ENCODE measurements at regions not wholly inside any gene's neighbourhood (a gene's known extent, or its start where the extent isn't known, plus 50 kb on each side); places are given as distances from the start of the nearest gene placed in this dataset.

DNA sequence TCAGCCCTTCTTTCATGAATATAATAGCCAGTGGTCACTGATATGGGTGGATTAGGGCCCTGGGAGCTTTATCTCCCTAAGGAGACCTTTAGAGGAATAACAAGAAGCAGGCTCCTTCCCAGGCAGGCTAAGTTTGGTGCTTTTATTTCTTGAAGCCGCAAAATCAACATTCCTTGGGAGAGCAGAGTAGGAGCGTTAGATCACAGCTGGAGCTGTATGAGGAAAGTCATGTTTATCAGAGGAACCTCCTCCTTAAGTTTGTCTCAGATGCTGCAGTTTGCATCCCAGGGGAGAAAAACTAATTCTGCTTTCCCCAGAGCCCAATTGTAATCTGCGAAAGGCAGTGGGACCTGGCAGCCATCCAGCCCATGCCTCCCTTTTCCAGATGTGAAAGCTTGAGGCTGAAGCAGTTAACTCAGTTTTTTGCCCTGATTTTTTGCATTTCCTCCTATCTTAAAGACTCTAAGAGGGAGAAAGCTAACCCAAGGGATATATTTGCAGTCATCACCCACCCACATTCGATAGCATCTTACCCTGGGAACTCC, 186.0 kb upstream of the FRMPD4 start:
- no peak for DNase-seq

DNA sequence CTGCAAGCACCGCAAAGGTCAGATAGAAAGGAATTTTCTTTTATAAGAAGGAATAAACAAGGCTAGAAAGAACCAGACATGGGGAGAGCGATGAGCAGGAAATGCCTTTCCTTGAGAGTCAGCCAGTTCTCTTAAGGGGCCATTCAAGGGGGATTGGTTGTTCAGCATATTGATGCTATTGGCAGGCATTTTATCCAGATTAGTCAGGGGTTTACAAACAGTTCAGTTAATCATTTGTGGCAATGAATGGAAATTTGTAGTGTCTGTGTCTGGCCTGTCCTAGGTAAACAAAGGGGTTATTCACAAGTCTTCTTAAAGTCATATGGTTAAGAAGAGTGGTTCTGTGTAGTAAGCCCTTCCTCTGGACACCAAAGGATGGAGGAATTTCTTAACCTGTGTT, 184.7 kb upstream of the FRMPD4 start:
- peak; percentile 42 to 80 (median 76) for DNase-seq

DNA sequence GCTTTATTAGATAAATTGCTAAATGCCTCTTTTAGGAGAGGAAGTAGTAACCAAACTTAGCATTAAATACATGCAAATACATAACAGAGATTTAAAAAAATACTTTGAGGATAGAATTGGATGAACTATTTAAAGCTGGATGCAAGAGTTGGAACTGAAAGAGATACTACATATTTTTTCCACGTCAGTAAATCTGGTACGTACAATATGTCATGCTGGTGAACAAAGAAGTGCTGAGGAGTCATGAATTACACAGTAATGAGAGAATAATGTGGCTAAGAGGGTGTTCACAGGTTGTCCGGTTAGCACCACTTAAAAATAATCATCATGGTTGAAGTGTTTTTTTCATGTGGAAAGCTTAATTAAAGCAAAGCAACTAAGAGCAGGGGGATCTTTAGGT, 184.1 kb upstream of the FRMPD4 start:
- peak in 1 of 3 donors; percentile 33 for DNase-seq

DNA sequence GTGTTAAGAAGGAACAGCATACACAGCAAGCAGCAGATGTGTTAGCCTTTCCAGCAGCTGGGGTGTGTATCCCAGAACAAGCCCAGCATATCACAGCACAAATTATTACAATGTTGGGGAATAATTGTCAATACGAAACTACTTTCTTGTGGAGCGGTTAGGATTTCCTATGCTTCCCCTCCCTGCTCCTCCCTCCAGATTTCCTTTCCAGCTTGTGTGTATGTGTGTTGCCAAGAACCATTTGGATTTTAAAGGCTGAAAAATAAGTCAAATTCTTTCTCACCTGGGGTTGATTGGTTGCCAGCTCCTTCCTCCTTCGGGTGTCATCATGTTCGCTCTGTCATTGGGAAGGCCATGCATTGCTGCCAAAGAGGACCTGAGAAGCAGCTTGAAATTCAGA, 178.2 kb upstream of the FRMPD4 start:
- DNase-seq = peak in 2 of 3 donors; percentile 18 to 65

DNA sequence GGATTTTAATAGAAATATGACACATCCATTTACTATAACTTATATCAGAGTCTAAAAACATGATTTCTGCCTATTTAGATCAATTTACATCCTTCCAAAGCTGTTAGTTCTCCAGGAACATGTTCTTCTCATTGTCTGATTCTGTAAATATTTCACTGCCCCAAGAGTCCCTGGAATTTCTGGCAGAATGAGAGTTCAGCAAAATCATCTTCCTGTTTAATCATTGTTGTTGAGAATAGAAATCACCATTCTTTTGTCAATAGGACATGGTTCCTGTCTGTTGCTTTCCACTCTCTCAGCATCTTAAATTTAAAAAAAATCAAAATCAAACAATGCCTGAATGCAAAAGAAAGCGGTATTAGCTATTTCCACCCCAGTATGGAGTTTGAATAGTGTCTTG, 172.8 kb upstream of the FRMPD4 start:
- DNase-seq = peak in 1 of 3 donors; percentile 38

DNA sequence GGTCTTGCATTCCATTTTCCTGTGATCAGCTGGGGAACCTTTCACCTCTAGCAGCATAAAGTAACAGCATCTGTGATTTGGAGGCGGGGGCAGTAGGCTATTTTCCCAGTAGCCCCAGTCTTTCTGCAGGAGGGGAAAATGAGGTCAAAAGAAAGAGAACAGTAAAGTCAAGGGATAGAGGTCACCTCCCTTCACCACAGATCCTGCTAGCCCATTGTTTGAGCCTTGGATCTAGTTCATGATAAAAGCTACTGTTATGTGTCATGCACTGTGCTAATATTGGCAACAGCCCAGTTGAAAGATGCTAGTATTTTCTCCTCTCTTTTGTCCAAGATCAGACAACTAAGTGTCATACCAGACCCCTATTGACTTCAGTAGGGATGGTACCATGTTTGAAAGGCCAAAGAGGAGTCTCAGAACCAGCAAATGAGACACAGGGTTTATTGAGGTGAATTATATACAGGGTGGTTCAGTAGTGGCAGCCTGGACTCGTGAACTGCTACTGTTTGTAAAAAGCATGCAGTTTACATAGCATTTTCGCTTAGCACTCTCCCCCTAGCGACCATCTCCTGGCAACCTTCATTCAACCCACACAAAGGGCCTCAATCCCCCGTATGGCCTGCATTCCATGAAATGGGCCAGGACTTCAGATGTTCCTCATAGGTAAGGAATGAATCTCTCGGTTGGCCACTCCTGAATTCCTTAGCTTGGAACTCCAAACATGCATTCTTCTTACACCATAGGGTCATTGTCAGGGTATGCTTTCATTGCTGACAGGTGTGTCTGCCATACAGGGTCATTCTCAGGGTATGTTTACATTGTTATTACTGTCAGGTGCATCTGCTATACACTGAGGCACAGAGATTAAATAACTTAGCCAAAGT, 170.0 kb upstream of the FRMPD4 start:
- no peak for DNase-seq

DNA sequence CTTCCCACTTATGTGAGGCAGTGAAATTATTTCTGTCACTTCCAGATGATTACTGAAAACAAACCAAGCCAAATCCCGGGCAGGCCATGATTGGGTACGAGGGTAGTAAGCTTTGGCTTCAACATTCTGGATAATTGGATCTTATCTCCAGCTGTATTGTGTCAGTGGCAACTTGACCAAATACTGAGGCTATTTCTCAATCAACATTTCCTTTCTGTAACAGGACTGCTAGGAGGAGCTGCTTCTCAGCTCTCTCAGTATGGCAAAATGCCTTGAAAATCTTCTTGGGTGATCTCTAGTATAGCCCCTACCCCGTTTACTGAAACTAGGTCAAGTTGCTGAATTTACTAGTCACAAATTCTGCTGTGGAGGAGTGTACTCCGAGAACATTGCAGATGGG, 169.3 kb upstream of the FRMPD4 start:
- DNase-seq = no peak

DNA sequence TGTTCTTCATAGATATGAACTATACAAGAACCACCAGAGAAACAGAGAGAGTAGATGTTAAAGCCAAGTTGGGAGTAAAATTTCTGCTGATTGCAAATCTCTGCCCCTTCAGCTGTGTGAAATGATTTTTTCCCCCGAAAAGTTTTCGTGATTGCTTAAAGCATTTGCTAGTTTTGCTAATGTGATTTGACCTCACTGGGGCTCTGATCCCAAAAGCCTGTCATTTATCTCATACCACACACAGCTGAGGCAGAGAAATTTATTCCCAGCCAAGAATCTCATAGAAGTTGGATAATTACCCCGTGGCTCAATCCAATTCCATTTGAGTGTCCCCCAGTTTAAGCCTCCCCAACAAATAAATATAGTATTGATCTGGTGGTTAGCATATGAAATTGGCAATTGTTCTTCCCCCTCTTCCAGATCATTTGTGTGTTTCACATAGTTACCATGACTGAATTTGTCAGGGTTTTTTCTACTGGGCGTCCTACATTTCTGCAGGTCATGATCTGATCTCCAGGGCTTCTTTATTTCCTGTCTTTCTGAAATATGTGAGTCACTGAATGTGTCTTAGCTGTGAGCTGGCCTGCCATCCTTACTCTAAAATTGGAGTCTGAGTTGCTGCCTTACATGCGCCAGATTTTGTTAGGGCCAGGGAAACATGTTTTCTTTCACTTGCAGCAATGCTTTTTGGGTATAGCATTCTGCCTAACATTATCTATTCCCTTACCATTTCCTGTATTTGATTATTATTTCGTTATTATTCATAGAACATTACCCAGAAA, 167.5 kb upstream of the FRMPD4 start:
- DNase-seq = no peak

DNA sequence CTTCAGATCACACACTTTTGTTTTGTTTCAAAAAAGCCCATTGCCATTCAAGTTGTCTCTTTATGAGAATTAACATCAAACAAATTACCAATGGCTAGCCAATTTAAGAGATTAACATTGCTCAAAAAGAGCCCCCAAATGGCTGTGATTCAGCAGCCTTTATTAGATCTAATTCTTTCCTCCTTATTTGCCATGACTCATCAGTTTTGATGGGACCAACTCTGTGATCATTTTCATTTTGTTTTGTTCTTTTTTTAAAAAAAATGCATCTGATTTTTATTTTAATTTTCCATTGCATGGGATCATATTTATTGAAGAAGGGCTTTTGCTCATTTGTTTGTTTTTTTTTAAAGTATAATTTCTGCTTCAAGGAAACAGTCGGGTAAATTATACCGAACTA, 161.6 kb upstream of the FRMPD4 start:
- no peak for DNase-seq

DNA sequence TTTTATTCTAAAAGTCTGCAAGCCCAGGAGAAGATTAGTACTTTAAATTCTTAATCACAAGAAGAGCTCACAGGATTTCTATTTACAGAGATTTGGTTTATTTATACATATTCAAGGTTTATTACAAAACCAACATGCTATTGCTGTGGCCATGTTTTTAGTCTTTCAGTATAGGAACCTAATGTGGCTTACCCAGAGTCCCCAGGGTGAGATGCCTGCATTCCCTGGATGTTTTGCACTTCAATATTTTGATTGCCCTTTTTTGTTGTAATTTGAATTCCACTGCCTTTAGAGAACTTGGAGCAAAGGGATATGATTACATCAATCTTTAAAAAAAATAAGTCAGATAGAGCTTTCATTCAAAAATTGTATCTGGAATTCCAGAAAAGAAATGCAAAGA, 146.0 kb upstream of the FRMPD4 start:
- no peak for DNase-seq

DNA sequence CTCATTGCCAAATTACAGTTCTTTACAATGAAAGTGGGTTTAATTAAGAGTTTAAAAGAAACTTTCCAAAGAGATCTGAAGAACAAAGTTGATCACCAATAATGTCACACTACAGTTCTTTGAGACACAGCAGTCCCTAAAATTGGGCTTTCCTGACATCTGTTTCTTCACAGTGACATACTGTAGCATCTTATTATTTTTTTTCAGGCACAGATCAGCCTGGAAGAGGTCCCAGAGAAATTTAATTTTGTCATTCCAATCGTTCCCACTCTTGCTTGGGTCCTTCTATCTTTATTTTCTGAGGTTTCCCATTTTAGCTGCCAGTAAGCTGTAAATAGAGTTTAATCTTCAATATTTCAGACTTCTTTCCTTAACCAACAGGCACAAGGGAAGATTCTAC, 143.1 kb upstream of the FRMPD4 start:
- no peak for DNase-seq

DNA sequence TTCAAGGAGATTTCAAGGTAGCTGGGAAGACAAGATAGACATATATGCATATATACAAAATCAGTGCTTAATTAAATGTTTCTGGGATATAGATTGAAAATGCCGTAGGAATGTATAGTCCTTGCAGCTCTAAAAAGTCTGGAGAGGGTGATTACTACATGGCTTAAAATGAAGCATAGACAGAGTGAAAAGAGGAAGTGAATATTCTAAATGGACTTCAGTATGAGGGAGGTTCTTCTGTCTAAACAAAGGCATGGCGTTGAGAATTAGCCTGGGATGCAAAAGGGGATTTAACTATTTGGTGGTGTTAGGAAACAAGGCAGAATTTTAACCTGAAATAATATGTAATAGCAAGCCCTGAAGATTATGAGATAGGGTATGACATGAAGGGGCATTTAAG, 141.5 kb upstream of the FRMPD4 start:
- no peak for DNase-seq

DNA sequence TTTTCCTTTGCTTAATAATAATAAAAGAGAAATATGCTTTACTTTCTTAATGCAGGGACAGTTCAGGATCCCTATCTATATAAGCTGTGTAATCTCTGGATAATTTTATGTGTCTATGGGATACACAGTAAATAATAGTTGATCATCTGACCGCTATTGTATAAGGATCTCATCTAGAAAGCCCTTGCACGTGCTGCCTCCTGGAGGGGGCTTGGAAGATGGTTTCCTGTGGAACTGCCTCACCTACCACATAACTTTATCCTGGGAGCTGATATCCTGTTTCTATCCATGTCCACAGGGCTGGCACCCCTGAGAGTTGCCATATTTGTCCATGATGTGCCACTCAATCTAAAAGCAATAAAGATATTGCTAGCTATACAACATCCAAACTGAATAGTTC, 139.3 kb upstream of the FRMPD4 start:
- DNase-seq = peak in 2 of 3 donors; percentile 4 to 37

DNA sequence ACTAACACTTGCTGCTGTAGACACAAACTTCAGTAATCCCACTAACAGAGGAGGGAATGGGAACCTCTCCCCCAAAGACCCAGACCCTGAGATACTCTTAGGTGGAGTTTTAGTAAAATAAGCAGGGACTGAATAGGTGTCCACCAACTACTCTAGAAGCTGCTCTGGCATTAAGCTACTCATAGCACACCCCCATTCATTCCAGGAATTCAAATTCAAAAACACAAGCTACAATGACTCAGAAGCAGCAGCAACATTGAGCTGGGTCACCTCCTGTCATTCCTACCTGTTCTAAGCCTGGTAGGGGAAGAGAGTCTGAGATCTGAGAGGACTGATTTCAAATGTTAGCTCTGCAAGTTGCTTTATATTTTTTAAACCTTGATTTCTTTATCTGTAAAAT, 135.4 kb upstream of the FRMPD4 start:
- DNase-seq = no peak

DNA sequence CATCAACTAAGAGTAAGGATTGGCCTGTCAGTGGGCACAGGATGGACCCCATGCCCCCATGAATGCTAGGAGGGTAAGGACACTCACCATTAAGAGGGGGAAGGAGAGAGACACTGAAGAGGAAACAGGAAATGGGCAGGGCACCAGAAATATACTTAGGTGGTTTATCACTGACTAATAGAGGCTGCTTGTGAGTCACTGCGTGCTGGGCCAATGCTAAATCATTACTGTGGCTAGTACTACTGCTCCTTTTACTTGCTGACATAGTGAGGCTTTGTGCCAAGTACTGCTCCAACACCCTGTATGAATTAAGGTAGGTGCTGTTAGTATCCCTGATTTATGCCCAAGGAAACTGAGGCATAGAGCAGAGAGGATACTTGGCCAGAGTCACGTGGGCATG, 130.4 kb upstream of the FRMPD4 start:
- peak in 1 of 3 donors; percentile 47 for DNase-seq

DNA sequence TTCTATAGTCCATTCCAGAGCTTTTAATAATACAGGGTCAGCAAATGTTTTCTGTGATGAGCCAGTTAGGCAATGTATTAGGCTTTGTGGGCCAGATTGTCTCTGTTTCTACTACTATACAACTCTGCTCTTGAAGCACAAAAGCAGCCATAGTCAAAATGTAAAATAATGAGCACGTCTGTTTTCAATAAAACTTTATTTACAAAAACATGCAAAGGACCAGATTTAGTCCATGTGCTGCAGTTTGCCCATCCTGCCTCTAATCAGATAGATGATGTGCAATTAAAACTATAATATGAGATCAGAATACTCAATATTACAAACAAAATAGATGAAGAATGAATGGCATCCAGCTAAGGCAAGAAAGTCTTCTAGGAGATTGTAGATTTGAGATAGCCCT, 127.8 kb upstream of the FRMPD4 start:
- no peak for DNase-seq

DNA sequence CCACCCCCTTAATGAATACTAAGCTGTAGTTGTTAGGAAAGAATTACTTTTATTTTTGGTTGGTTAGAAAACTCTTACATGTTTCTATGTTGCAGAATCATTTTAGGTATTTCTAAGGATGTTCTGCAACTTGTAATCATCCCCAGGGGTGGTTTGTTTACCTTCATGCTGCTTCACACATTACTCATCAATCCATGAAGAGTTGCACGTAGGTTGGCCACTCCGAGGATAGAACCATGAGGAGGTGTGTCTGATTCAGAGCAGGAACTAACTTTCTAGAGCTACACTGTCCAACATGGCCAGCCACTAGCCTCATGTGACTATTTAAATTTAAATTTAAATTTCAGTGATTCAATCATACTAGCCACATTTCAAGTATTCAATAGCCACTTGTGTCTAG, 127.2 kb upstream of the FRMPD4 start:
- DNase-seq = peak in 1 of 3 donors; percentile 8

DNA sequence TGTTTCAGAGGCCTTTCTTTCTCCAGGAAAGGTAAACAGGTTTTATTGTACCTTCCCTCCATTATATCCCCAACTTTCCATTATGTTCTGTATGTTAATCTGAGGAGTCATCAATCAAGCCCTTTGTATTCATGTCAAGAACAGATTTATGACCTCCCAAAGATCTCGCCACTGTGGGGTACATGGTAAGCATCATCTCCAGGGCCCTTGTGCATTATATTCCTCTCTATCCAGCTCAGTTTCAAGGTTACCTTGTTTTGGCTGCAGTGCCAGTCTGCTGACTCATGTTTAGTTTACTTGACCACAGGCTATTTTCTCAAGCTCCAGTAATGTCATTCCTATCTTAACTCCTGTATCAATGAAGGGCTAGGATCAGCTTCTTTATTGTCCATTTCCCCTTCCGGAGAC, 125.1 kb upstream of the FRMPD4 start:
- no peak for DNase-seq

DNA sequence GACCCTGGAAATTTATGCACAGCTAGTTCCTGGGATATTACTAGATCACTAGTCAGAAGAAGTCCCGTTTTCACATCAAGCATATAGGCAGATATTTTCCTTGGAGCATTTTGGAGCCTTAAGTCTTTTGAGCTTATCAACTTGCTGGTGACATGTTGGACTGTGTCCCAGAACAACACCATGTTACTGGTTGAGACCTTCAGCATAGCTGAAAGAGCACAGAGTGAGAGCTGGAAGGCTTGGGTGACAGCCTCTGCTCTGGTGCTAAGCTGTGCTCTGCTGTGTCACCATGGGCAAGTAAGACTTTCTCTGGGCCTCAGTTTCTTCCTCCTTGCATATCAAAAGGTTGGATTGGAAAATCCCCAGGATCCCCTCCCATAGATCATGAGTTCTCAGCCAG, 116.6 kb upstream of the FRMPD4 start:
- no peak for DNase-seq

DNA sequence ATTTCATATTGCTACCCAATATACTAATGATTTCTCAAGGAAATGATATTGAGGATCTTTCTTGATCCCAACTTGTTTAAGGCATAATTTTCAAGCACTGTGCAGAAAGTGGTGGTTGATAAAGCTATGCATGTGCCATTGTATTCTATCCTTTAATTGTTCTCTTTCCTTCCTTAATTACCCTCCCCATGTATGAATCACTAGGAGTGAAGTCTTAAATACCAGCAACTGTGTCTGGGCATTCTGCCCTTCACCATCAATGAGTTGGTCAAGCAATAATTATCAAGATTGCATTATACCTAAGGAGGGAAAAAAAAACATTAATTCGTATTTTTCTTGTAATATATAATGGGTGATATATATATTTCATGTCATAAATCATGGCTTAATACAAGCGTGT, 111.8 kb upstream of the FRMPD4 start:
- no peak for DNase-seq

DNA sequence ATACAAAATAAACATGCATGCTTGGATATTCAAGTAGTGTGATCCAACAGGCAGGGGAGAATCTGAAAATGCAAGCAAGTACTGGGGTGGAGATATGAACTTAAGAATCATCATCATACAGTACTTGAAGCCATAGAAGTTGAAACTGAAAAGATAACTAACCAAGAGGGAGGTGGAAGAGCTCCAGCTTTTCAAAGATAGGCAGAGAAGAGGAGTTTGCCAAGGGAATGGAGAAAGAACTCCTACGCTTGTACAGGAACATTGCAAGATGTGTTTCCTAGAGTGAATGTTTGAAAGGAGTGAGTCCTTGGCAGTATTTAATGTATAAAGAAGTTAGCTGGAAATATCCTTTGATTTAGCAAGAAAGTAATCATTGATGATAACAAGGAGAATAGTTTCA, 106.2 kb upstream of the FRMPD4 start:
- no peak for DNase-seq

DNA sequence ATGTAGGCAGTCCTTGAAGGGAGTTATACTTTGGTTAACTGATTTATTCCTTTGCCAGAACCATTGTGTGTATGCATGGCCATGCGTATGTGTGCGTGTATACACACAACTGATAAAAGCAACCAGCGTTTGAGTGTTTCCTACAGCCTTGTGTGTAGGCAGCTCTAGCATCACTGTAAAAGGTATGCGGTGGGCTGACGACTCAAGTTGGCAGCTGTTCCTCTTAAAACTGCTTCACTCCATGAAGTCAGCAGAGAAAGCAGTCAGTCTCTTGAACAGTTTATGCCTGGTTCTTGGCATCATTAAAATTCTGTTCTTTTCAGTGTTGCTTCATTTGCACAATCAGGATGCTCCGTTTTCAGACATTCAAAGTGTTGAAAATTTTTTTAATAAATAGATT, 103.5 kb upstream of the FRMPD4 start:
- no peak for DNase-seq

DNA sequence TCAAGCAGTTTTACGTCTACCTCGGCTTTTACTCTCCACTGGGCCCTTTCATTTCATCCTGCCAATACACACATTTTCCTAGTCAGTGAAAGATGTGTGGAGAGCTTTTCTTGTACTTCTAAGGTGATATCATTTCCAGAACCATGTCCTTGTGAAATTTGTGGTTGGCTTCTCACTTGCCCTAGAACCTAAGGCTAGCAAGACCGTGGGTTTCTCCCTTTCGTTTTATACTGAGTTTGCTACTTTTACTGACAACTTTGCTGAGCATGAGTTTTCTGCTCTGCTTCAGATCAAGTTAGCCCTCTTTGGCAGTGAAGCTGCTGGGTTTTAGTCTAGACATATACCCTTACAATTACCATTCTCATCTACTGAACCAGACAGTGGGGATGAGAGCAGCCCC, 95.7 kb upstream of the FRMPD4 start:
- no peak for DNase-seq

All from muscle of back (tissue), 3 donors.